ENCODE measurements at regions not wholly inside any gene's neighbourhood (a gene's known extent, or its start where the extent isn't known, plus 50 kb on each side); places are given as distances from the start of the nearest gene placed in this dataset.

DNA sequence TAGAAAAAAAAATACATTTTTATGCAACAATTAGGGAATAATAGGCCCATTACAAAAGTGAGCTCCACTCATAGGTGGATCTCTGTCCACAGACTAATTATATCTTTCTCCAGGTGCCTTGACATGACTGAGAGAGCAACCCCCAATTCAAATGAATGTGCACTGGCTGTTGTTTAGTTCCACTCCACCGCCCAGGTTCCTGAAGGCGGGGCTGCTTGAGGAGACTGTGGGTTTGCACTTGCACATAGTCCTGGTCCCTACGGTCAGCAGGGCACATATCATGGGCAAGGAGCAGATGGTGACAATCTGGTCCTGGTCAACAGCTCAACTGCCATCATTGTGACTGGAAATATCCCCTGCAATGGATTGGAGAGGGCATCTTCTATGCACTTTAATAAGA, 195.6 kb upstream of the PWP1 start (continued):
- TF ChIP-seq, protein P1, sequence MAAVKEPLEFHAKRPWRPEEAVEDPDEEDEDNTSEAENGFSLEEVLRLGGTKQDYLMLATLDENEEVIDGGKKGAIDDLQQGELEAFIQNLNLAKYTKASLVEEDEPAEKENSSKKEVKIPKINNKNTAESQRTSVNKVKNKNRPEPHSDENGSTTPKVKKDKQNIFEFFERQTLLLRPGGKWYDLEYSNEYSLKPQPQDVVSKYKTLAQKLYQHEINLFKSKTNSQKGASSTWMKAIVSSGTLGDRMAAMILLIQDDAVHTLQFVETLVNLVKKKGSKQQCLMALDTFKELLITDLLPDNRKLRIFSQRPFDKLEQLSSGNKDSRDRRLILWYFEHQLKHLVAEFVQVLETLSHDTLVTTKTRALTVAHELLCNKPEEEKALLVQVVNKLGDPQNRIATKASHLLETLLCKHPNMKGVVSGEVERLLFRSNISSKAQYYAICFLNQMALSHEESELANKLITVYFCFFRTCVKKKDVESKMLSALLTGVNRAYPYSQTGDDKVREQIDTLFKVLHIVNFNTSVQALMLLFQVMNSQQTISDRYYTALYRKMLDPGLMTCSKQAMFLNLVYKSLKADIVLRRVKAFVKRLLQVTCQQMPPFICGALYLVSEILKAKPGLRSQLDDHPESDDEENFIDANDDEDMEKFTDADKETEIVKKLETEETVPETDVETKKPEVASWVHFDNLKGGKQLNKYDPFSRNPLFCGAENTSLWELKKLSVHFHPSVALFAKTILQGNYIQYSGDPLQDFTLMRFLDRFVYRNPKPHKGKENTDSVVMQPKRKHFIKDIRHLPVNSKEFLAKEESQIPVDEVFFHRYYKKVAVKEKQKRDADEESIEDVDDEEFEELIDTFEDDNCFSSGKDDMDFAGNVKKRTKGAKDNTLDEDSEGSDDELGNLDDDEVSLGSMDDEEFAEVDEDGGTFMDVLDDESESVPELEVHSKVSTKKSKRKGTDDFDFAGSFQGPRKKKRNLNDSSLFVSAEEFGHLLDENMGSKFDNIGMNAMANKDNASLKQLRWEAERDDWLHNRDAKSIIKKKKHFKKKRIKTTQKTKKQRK (IDR thresholded peaks at IDR 0.05; ENCODE audit: low read length) = no peak
- TF ChIP-seq PLRG1 (conservative IDR thresholded peaks at IDR 0.05) = no peak
- TF ChIP-seq, protein P2, sequence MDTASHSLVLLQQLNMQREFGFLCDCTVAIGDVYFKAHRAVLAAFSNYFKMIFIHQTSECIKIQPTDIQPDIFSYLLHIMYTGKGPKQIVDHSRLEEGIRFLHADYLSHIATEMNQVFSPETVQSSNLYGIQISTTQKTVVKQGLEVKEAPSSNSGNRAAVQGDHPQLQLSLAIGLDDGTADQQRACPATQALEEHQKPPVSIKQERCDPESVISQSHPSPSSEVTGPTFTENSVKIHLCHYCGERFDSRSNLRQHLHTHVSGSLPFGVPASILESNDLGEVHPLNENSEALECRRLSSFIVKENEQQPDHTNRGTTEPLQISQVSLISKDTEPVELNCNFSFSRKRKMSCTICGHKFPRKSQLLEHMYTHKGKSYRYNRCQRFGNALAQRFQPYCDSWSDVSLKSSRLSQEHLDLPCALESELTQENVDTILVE (CRISPR knock-in tag; IDR thresholded peaks at IDR 0.05) = no peak
- TF ChIP-seq ZNF124 (CRISPR knock-in tag; IDR thresholded peaks at IDR 0.05) = no peak
- no peak for TF ChIP-seq ZNF180 (CRISPR knock-in tag; IDR thresholded peaks at IDR 0.05; ENCODE audit: borderline replicate concordance, low read depth)
- no peak for TF ChIP-seq TARDBP (CRISPR knock-in tag; IDR thresholded peaks at IDR 0.05)

DNA sequence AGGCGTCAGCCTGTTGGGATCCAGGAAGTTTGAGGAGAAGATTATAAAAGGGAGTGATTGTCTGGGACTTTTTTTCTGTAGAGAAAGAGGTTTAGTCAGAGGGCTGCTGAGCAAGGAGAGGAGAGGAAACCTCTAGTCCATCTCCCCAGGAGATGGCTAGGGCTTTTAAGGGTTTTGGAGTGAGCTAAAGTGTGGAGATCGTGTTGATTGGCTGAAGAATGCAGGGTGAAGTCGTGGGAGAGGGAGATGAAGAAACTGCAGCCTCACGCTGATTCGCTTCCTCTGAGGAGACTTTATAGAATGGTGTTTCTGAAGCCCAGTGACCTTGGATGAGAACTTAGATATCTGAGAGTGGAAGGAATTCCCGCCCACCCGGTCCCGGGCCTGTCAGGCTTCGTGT, 193.7 kb upstream of the PWP1 start:
- intact Hi-C loops (cut with micrococcal nuclease; ENCODE audit: unreplicated experiment) = no loop called here
- H3K9ac ChIP-seq (ENCODE audit: insufficient read depth, low read depth, low read length) = no peak overlapping the region
- ATAC-seq = no peak
- peaks cover 31% of the 10 kb centered on the region for H3K4me1 ChIP-seq (ENCODE audit: insufficient read depth, low read length)
- CTCF ChIA-PET (ENCODE audit: low intra/inter-chr PET ratio, low total read pairs) = no interaction called here
- H2AFZ ChIP-seq (ENCODE audit: low read length) = no peak overlapping the region
- H3K4me2 ChIP-seq (ENCODE audit: low read depth, low read length) = no peak overlapping the region
- TF ChIP-seq ZNF501 (CRISPR knock-in tag; IDR thresholded peaks at IDR 0.05) (no peak), KLF9 (CRISPR knock-in tag; IDR thresholded peaks at IDR 0.05; ENCODE audit: low read depth) (no peak), ZNF207 (IDR thresholded peaks at IDR 0.05; ENCODE audit: borderline replicate concordance) (no peak), CCDC6 (CRISPR knock-in tag; IDR thresholded peaks at IDR 0.05) (no peak), ZSCAN29 (CRISPR knock-in tag; conservative IDR thresholded peaks at IDR 0.05) (no peak), ZZZ3 (CRISPR knock-in tag; IDR thresholded peaks at IDR 0.05; ENCODE audit: borderline replicate concordance) (no peak), KDM5A (IDR thresholded peaks at IDR 0.05; ENCODE audit: borderline replicate concordance, low read length) (no peak)
- TF ChIP-seq, protein P2 (CRISPR knock-in tag; IDR thresholded peaks at IDR 0.05) = no peak
- no peaks in the 10 kb centered on the region for H3K27me3 ChIP-seq (ENCODE audit: control insufficient read depth in 1 of 2, insufficient read depth in 2 of 2, low read length in 2 of 2)
- no peak overlapping the region for H3K27ac ChIP-seq (ENCODE audit: extremely low read length, insufficient read depth, low read length)
- no peak for FAIRE-seq
- no peaks in the 10 kb centered on the region for H4K20me1 ChIP-seq (ENCODE audit: insufficient read depth, low read length)
- no peak overlapping the region for H3K4me3 ChIP-seq (replicated peaks in 1 of 3; ENCODE audit: insufficient read depth in 1 of 3, low read depth in 2 of 3, low read length in 3 of 3)
- DNase-seq (ENCODE audit: low spot score) = no peak
- H3K36me3 ChIP-seq (replicated peaks in 1 of 2; ENCODE audit: control insufficient read depth in 1 of 2, insufficient read depth in 2 of 2, low read length in 2 of 2) = no peaks in the 10 kb centered on the region
- no peaks in the 10 kb centered on the region for H3K79me2 ChIP-seq (ENCODE audit: insufficient read depth, low read length)
- in situ Hi-C loops (cut with HindIII; ENCODE audit: extremely low pct_ligation_motif_present, low pct_unique_long_range_greater_than_20kb) = no loop called here
- BruUV-seq (replicated peaks) = no TSS peak
- no peaks in the 10 kb centered on the region for H3K9me3 ChIP-seq (ENCODE audit: low read length)
- POLR2A ChIA-PET = no interaction called here
- 60% methylated on average over 9 of the region's 9 CpGs for WGBS (ENCODE audit: low lambda C conversion rate)
